Endothelial cell of umbilical vein (primary cell): ENCODE measurements at regions not wholly inside any gene's neighbourhood (a gene's known extent, or its start where the extent isn't known, plus 50 kb on each side); places are given as distances from the start of the nearest gene placed in this dataset.

Source experiments
- BruUV-seq: library from RNA; stranded (reverse); fragments of 400-500 nt; replicated peaks from 2 replicates; lab custom pipeline; 2021; lab: Mats Ljungman, UMichigan
- CTCF ChIA-PET: fragments of 300-600, 350-600 bp; sonication (Branson Sonifier 250); formaldehyde crosslinking; loops from one replicate; lab custom pipeline; 2021; ENCODE audit warnings: antibody characterized with exemption, inconsistent platforms; lab: Charles Lee
- POLR2A ChIA-PET: fragments of 300-600, 350-600 bp; sonication (Branson Sonifier 250); formaldehyde crosslinking; loops from one replicate; lab custom pipeline; 2021; ENCODE audit warnings: antibody characterized with exemption, inconsistent platforms; lab: Charles Lee
- DNase-seq: peaks from one replicate; pipeline ENCODE4 v3.0.0-alpha.2; 2011; ENCODE audit warnings: low read depth, low spot score
- FAIRE-seq: peaks from 2 replicates; lab custom pipeline; 2011; peaks lifted over from hg19 to GRCh38; lab: Jason Lieb, UNC
- H2AFZ ChIP-seq: 2 replicates; pipeline ENCODE4 v1.6.0; 2012; ENCODE audit warnings: low read depth, low read length, control low read depth, inconsistent platforms
- H3K27ac ChIP-seq: 2 replicates; pipeline ENCODE4 v1.5.1; 2011; ENCODE audit warnings: low read depth, mild to moderate bottlenecking, control low read depth, low read length, moderate library complexity; ENCODE audit not compliant: insufficient read depth
- H3K27me3 ChIP-seq, 2 experiments: 2 replicates each; pipeline versions ENCODE4 v1.6.0 to v1.6.1; 2011; ENCODE audit warnings: low read length in 2 of 2, mixed read lengths in 1 of 2; ENCODE audit not compliant: control insufficient read depth in 2 of 2, insufficient read depth in 2 of 2
- H3K36me3 ChIP-seq, 2 experiments: 2 replicates in 1 of 2; 3 replicates in 1 of 2; pipeline ENCODE4 v1.5.1; 2011; ENCODE audit warnings: low read length in 2 of 2, mild to moderate bottlenecking in 1 of 2, moderate library complexity in 1 of 2; ENCODE audit not compliant: control insufficient read depth in 2 of 2, insufficient read depth in 2 of 2; ENCODE audit errors: extremely low read depth in 1 of 2
- H3K4me1 ChIP-seq: 3 replicates; pipeline ENCODE4 v1.5.1; 2011; ENCODE audit warnings: mild to moderate bottlenecking, low read length; ENCODE audit not compliant: control insufficient read depth, insufficient read depth; ENCODE audit errors: extremely low read depth
- H3K4me2 ChIP-seq: 2 replicates; pipeline ENCODE4 v1.6.1; 2011; ENCODE audit warnings: low read length, control low read depth, mixed read lengths; ENCODE audit not compliant: insufficient read depth
- H3K4me3 ChIP-seq, 3 experiments: fragments of 200-600 bp in 1 of 3; sonication (generic), shearing (Covaris generic) in 1 of 3; replicated peaks in 1 of 3; 2 replicates each; pipeline ENCODE4 v1.5.1; 2011 to 2016; ENCODE audit warnings: control low read depth in 3 of 3, low read length in 3 of 3, mild to moderate bottlenecking in 2 of 3, inconsistent platforms in 1 of 3, low read depth in 1 of 3, moderate library complexity in 1 of 3; ENCODE audit not compliant: insufficient read depth in 1 of 3
- H3K79me2 ChIP-seq: 2 replicates; pipeline ENCODE4 v1.6.0; 2012; ENCODE audit warnings: low read length, inconsistent platforms; ENCODE audit not compliant: control insufficient read depth, insufficient read depth
- H3K9ac ChIP-seq: replicated peaks from 2 replicates; pipeline ENCODE3; 2011; ENCODE audit warnings: low read length, control low read depth; ENCODE audit not compliant: insufficient read depth; ENCODE audit errors: extremely low read depth
- H3K9me1 ChIP-seq: replicated peaks from 3 replicates; pipeline ENCODE4 v1.6.0; 2011; ENCODE audit warnings: mild to moderate bottlenecking, low read length; ENCODE audit not compliant: control insufficient read depth, insufficient read depth; ENCODE audit errors: extremely low read depth
- H3K9me3 ChIP-seq: replicated peaks from 2 replicates; pipeline ENCODE4 v1.5.1; 2012; ENCODE audit warnings: low read length, inconsistent platforms; ENCODE audit not compliant: control insufficient read depth, insufficient read depth
- H4K20me1 ChIP-seq: replicated peaks from 2 replicates; pipeline ENCODE3; 2011; ENCODE audit warnings: mild to moderate bottlenecking, low read length; ENCODE audit not compliant: control insufficient read depth, insufficient read depth; ENCODE audit errors: extremely low read depth
- EZH2 ChIP-seq: IDR thresholded peaks from 2 replicates; pipeline ENCODE4 v1.6.1; 2012; ENCODE audit warnings: borderline replicate concordance, low read depth, mild to moderate bottlenecking, moderate library complexity, low read length, inconsistent platforms; ENCODE audit not compliant: severe bottlenecking
- FOS ChIP-seq: IDR thresholded peaks from 2 replicates; pipeline ENCODE4 v1.6.1; 2011; ENCODE audit warnings: mild to moderate bottlenecking, low read length, moderate library complexity, borderline replicate concordance; ENCODE audit not compliant: insufficient read depth
- GATA2 ChIP-seq: IDR thresholded peaks from 2 replicates; pipeline ENCODE4 v1.7.0; 2011; ENCODE audit warnings: low read depth, mild to moderate bottlenecking, moderate library complexity, mixed read lengths, low read length; ENCODE audit not compliant: insufficient read length, insufficient read depth
- JUN ChIP-seq: IDR thresholded peaks from 2 replicates; pipeline ENCODE4 v1.6.1; 2011; ENCODE audit warnings: borderline replicate concordance, low read depth; ENCODE audit not compliant: insufficient read length, insufficient read depth
- MYC ChIP-seq: IDR thresholded peaks from one replicate; pipeline ENCODE4 v1.6.1; 2011; ENCODE audit warnings: mild to moderate bottlenecking, low read depth, low read length
- POLR2A ChIP-seq: IDR thresholded peaks from 2 replicates; pipeline ENCODE4 v1.6.1; 2012; ENCODE audit warnings: low read depth, mild to moderate bottlenecking, control low read depth, low read length
- POLR2AphosphoS5 ChIP-seq: IDR thresholded peaks from 2 replicates; pipeline ENCODE4 v1.6.1; 2012; ENCODE audit warnings: low read depth, mild to moderate bottlenecking, control low read depth, low read length, moderate library complexity; ENCODE audit not compliant: insufficient read depth
- dilution Hi-C: fragments of 300-500 bp; cut with MboI; formaldehyde crosslinking; loops from one replicate; pipeline ENCODE4 v1.15.0; 2019; ENCODE audit warnings: low sequenced_read_pairs; ENCODE audit not compliant: extremely low pct_ligation_motif_present
- intact Hi-C: fragments of 100-400 bp; cut with micrococcal nuclease; formaldehyde crosslinking; loops from one replicate; pipeline ENCODE4 v1.10.0; 2022
- TF ChIP-seq, protein P1 (sequence below), 2 donors: IDR thresholded peaks; 1 replicate in 1 of 2; 2 replicates in 1 of 2; pipeline ENCODE4 v1.5.1; 2011; ENCODE audit warnings: low read length in 2 of 2, mild to moderate bottlenecking in 2 of 2, moderate library complexity in 2 of 2, control low read depth in 1 of 2, inconsistent platforms in 1 of 2, low read depth in 1 of 2; ENCODE audit not compliant: insufficient read depth in 1 of 2; ENCODE audit errors: extremely low read depth in 1 of 2
- TF ChIP-seq, protein P2 (sequence below): IDR thresholded peaks from 2 replicates; pipeline ENCODE4 v1.6.1; 2011; ENCODE audit not compliant: insufficient read depth, insufficient read length

DNA sequence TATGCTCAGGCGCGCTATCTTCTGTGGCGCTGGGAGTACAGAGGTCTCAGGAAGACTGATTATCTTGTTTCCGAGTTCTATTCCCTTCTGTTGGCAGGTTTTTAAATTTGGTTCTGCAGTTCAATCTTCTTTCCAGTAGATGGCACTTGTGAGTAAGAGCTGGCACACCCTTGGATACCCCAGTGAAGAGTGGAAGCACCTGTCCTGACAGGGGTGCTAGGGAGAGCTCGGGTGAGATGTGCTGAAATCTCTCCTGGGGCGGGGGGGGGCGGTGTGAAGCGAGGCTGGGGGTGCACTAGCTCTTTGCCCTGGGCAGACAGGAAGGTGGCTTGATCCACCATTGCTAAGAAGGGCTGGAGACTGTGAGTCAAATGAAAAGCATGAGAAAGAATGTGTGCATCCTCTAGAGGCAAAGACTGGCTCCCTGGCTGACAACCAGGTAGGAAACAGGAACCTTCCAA lies 679.9 kb upstream of the CCDC179 start:
- Histone ChIP-seq H3K4me2 (peak overlapping the region; percentile 21), H3K4me1 (peaks cover 7% of the 10 kb centered on the region), H3K27me3 (no peaks in the 10 kb centered on the region), H3K4me3 (no peak overlapping the region), H3K9me1 (no peaks in the 10 kb centered on the region), H3K9ac (no peak overlapping the region), H3K27ac (no peak overlapping the region), H2AFZ (peak overlapping the region; percentile 83), H4K20me1 (no peaks in the 10 kb centered on the region), H3K36me3 (no peaks in the 10 kb centered on the region), H3K79me2 (no peaks in the 10 kb centered on the region), H3K9me3 (no peaks in the 10 kb centered on the region)
- DNase-seq (peak; percentile 61), FAIRE-seq (peak; percentile 61)
- dilution Hi-C loops, result no loop called here
- POLR2A ChIA-PET, result no interaction called here
- no TSS peak for BruUV-seq
- intact Hi-C loops, result loop anchor here (1.0 to 10.0 kb wide), 5 partner anchors 427 to 957 kb away; partner anchors contain the start of gene LUZP2
- CTCF ChIA-PET, result interaction anchor here (0.6 to 4.0 kb wide), 50 partner anchors 8 to 846 kb away, joined by 3 to 57 read pairs (median 4); no protein-coding TSS in a partner anchor
- no peak for TF ChIP-seq MYC
- TF ChIP-seq, protein P1, sequence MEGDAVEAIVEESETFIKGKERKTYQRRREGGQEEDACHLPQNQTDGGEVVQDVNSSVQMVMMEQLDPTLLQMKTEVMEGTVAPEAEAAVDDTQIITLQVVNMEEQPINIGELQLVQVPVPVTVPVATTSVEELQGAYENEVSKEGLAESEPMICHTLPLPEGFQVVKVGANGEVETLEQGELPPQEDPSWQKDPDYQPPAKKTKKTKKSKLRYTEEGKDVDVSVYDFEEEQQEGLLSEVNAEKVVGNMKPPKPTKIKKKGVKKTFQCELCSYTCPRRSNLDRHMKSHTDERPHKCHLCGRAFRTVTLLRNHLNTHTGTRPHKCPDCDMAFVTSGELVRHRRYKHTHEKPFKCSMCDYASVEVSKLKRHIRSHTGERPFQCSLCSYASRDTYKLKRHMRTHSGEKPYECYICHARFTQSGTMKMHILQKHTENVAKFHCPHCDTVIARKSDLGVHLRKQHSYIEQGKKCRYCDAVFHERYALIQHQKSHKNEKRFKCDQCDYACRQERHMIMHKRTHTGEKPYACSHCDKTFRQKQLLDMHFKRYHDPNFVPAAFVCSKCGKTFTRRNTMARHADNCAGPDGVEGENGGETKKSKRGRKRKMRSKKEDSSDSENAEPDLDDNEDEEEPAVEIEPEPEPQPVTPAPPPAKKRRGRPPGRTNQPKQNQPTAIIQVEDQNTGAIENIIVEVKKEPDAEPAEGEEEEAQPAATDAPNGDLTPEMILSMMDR (IDR thresholded peaks at IDR 0.05; ENCODE audit: extremely low read depth in 1 of 2, insufficient read depth in 1 of 2, low read depth in 1 of 2, low read length in 2 of 2), result peak; percentile 67 to 74

DNA sequence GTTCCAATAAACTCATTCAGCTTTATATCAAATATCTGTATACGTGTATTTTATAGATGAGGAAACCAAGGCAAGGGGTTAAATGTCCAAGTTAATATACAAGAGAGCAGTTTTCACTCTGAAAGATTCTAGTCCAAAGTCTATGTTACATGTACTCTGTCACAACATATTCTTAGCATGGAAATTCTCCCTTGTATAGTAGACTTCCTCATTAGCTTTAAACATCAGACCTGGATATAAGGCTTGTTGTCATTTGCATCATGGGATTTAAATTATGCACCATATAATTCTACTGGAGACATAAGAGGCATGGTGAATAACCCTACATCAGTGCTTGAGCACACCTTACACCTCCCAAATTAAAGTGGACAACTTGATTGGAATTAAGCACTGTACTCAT lies 681.9 kb upstream of the CCDC179 start:
- BruUV-seq, result no TSS peak
- Histone ChIP-seq H3K27ac (no peak overlapping the region), H3K36me3 (no peaks in the 10 kb centered on the region), H2AFZ (no peak overlapping the region), H3K9ac (no peak overlapping the region), H3K9me1 (no peaks in the 10 kb centered on the region), H3K4me1 (peaks cover 7% of the 10 kb centered on the region), H3K4me3 (no peak overlapping the region), H3K79me2 (no peaks in the 10 kb centered on the region), H4K20me1 (no peaks in the 10 kb centered on the region), H3K9me3 (no peaks in the 10 kb centered on the region), H3K27me3 (no peaks in the 10 kb centered on the region), H3K4me2 (no peak overlapping the region)
- CTCF ChIA-PET, result no interaction called here
- no peak for TF ChIP-seq FOS
- no peak for TF ChIP-seq POLR2A
- no peak for TF ChIP-seq MYC
- TF ChIP-seq POLR2AphosphoS5, result no peak
- no peak for TF ChIP-seq JUN
- TF ChIP-seq, protein P1 (IDR thresholded peaks at IDR 0.05; ENCODE audit: extremely low read depth in 1 of 2, insufficient read depth in 1 of 2, low read depth in 1 of 2, low read length in 2 of 2), result no peak
- TF ChIP-seq EZH2, result no peak
- no peak for TF ChIP-seq GATA2
- TF ChIP-seq, protein P2, sequence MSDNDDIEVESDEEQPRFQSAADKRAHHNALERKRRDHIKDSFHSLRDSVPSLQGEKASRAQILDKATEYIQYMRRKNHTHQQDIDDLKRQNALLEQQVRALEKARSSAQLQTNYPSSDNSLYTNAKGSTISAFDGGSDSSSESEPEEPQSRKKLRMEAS, result no peak
- POLR2A ChIA-PET, result no interaction called here
- no peak for DNase-seq
- dilution Hi-C loops, result no loop called here
- intact Hi-C loops, result loop anchor here (10.0 kb wide), 1 partner anchor 783 kb away; no protein-coding TSS in a partner anchor
- FAIRE-seq, result no peak
